HG02588 (cell line): ENCODE measurements at regions not wholly inside any gene's neighbourhood (a gene's known extent, or its start where the extent isn't known, plus 50 kb on each side); places are given as distances from the start of the nearest gene placed in this dataset.
"Not testable (repeated sequence)": the region's sequence is repeated elsewhere in the genome, so short reads cannot be mapped to it uniquely, and the experiment has no call there.

ENCODE experiments used
- ATAC-seq: cut with Tn5 transposase; IDR thresholded peaks from one replicate; pipeline ENCODE4 v1.9.1; 2021; ENCODE audit warnings: mild to moderate bottlenecking, moderate library complexity; ENCODE audit not compliant: unreplicated experiment

- no peak for ATAC-seq
Measured at GRCh38 chr16:85202051-85202601, 89.9 kb upstream of the CIBAR2 start.

GRCh38 chr16:85202631-85203461 is 90.6 kb upstream of the CIBAR2 start:
- ATAC-seq: no peak

- ATAC-seq: no peak
Measured at GRCh38 chr16:85203462-85203813, 91.2 kb upstream of the CIBAR2 start.

GRCh38 chr16:85204242-85205010 is 92.2 kb upstream of the CIBAR2 start:
- no peak for ATAC-seq

GRCh38 chr16:85205257-85205656 is 93.0 kb upstream of the CIBAR2 start:
- ATAC-seq: not testable (repeated sequence)

GRCh38 chr16:85205747-85206471 is 93.6 kb upstream of the CIBAR2 start:
- ATAC-seq: no peak

GRCh38 chr16:85206472-85207356 is 94.4 kb upstream of the CIBAR2 start:
- no peak for ATAC-seq

- ATAC-seq: no peak
Measured at GRCh38 chr16:85207357-85207921, 95.2 kb upstream of the CIBAR2 start.

GRCh38 chr16:85208181-85208580 is 95.9 kb upstream of the CIBAR2 start:
- ATAC-seq: no peak

GRCh38 chr16:85208643-85209520 is 96.6 kb upstream of the CIBAR2 start:
- no peak for ATAC-seq

- no peak for ATAC-seq
Measured at GRCh38 chr16:85209526-85210121, 97.4 kb upstream of the CIBAR2 start.

- ATAC-seq: no peak
Measured at GRCh38 chr16:85210423-85211169, 98.3 kb upstream of the CIBAR2 start.

- ATAC-seq: no peak
Measured at GRCh38 chr16:85211271-85211801, 99.1 kb upstream of the CIBAR2 start.

- no peak for ATAC-seq
Measured at GRCh38 chr16:85213926-85214675, 101.8 kb upstream of the CIBAR2 start.

- ATAC-seq: no peak
Measured at GRCh38 chr16:85215478-85216118, 103.3 kb upstream of the CIBAR2 start.
